ENCODE measurements at regions not wholly inside any gene's neighbourhood (a gene's known extent, or its start where the extent isn't known, plus 50 kb on each side); places are given as distances from the start of the nearest gene placed in this dataset.

GRCh38 chr13:65378943-65379519, 1851.1 kb downstream of the PCDH9 start:
- Histone ChIP-seq H3K36me3 (replicated peaks; ENCODE audit: insufficient read depth, low read depth) (no peaks in the 10 kb centered on the region), H3K27me3 (no peaks in the 10 kb centered on the region), H3K79me2 (no peaks in the 10 kb centered on the region), H3K4me3 (no peak overlapping the region), H4K20me1 (ENCODE audit: insufficient read depth, poor library complexity, severe bottlenecking) (no peaks in the 10 kb centered on the region), H3K4me1 (ENCODE audit: insufficient read depth) (no peaks in the 10 kb centered on the region), H3K27ac (no peak overlapping the region), H3K9me3 (ENCODE audit: low read depth) (no peaks in the 10 kb centered on the region), H3K9me2 (replicated peaks; ENCODE audit: insufficient read depth) (no peaks in the 10 kb centered on the region), H3K4me2 (no peak overlapping the region), H2AFZ (no peak overlapping the region)
- no peak for TF ChIP-seq EZH2 (IDR thresholded peaks at IDR 0.05; ENCODE audit: borderline replicate concordance)
- no peak for TF ChIP-seq CTCF (IDR thresholded peaks at IDR 0.05; ENCODE audit: poor library complexity)
- TF ChIP-seq EZH2phosphoT487 (IDR thresholded peaks at IDR 0.05; ENCODE audit: low read depth, severe bottlenecking, unreplicated experiment): no peak
- no peak for DNase-seq (ENCODE audit: low spot score)
- WGBS (ENCODE audit: low lambda C conversion rate, missing lambda C conversion rate): 56% methylated on average over 3 of the region's 3 CpGs

GRCh38 chr13:65378484-65378883, 1851.7 kb downstream of the PCDH9 start:
- DNase-seq (ENCODE audit: low spot score): no peak
- Histone ChIP-seq H3K9me3 (ENCODE audit: low read depth) (no peaks in the 10 kb centered on the region), H3K27ac (no peak overlapping the region)

GRCh38 chr13:65368832-65369231, 1861.3 kb downstream of the PCDH9 start:
- no peaks in the 10 kb centered on the region for H3K27me3 ChIP-seq
- no peak for DNase-seq (ENCODE audit: low spot score)
- H3K4me2 ChIP-seq: no peak overlapping the region
- WGBS (ENCODE audit: low lambda C conversion rate, missing lambda C conversion rate): 73% methylated on average over 6 of the region's 6 CpGs
- H3K79me2 ChIP-seq: no peaks in the 10 kb centered on the region
- no peaks in the 10 kb centered on the region for H3K9me2 ChIP-seq (replicated peaks; ENCODE audit: insufficient read depth)
- H4K20me1 ChIP-seq (ENCODE audit: insufficient read depth, poor library complexity, severe bottlenecking): no peaks in the 10 kb centered on the region
- no peaks in the 10 kb centered on the region for H3K4me1 ChIP-seq (ENCODE audit: insufficient read depth)
- no peak for TF ChIP-seq EZH2 (IDR thresholded peaks at IDR 0.05; ENCODE audit: borderline replicate concordance)
- TF ChIP-seq EZH2phosphoT487 (IDR thresholded peaks at IDR 0.05; ENCODE audit: low read depth, severe bottlenecking, unreplicated experiment): no peak
- TF ChIP-seq CTCF (IDR thresholded peaks at IDR 0.05; ENCODE audit: poor library complexity): no peak
- no peaks in the 10 kb centered on the region for H3K9me3 ChIP-seq (ENCODE audit: low read depth)
- no peaks in the 10 kb centered on the region for H3K36me3 ChIP-seq (replicated peaks; ENCODE audit: insufficient read depth, low read depth)
- no peak overlapping the region for H2AFZ ChIP-seq
- no peak overlapping the region for H3K4me3 ChIP-seq
- H3K27ac ChIP-seq: no peak overlapping the region

More at GRCh38 chr13:65378484-65378883, 1851.7 kb downstream of the PCDH9 start:
- no peaks in the 10 kb centered on the region for H3K79me2 ChIP-seq
- TF ChIP-seq EZH2phosphoT487 (IDR thresholded peaks at IDR 0.05; ENCODE audit: low read depth, severe bottlenecking, unreplicated experiment) (no peak), CTCF (IDR thresholded peaks at IDR 0.05; ENCODE audit: poor library complexity) (no peak), EZH2 (IDR thresholded peaks at IDR 0.05; ENCODE audit: borderline replicate concordance) (no peak)
- H3K9me2 ChIP-seq (replicated peaks; ENCODE audit: insufficient read depth): no peaks in the 10 kb centered on the region
- no peaks in the 10 kb centered on the region for H3K27me3 ChIP-seq
- no peaks in the 10 kb centered on the region for H3K4me1 ChIP-seq (ENCODE audit: insufficient read depth)
- H2AFZ ChIP-seq: no peak overlapping the region
- H3K4me2 ChIP-seq: no peak overlapping the region
- 68% methylated on average over 1 of the region's 1 CpG for WGBS (ENCODE audit: low lambda C conversion rate, missing lambda C conversion rate)
- H3K4me3 ChIP-seq: no peak overlapping the region
- no peaks in the 10 kb centered on the region for H3K36me3 ChIP-seq (replicated peaks; ENCODE audit: insufficient read depth, low read depth)
- H4K20me1 ChIP-seq (ENCODE audit: insufficient read depth, poor library complexity, severe bottlenecking): no peaks in the 10 kb centered on the region

Measured in hepatocyte (in vitro differentiated cells).